GM19238 (cell line): ENCODE measurements at regions not wholly inside any gene's neighbourhood (a gene's known extent, or its start where the extent isn't known, plus 50 kb on each side); places are given as distances from the start of the nearest gene placed in this dataset.

Source experiments
- DNase-seq: peaks from one replicate; pipeline ENCODE4 v3.0.0; 2011; ENCODE audit warnings: low spot score; ENCODE audit not compliant: insufficient read length

DNA sequence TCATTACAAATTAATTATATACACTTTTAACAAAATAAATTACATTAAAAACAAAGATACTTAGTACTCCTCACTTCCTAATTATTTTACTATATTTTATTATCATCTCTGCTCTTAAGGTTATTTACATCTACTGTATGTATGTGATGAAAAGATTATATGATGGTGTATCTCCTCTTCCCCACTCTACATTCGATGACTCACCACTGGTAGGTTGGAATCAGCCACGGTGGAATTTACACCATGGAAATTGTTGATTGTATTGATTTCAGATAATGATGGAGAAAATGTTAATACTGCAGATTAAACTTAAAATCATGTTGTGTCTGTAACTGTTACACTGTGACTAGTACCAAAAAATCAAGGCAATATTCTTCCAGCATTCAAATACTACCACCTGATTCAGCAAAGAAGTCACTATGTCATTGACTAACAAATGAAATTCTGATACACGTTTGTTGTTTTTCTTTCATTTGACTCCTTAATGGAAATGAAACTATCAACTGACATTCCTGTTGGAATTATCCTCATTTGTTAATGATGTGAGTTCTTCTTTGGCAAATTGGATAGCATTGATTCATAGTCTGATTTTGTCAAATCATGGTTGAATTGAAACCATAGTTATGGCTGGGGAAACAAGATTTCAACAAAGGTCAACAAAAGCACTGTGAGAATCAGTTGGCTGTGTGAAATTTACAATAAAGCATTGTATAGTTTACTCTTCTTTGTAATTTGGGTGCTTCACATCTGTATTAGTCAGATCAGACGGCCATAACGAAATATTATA, 69.0 kb upstream of the NLK start:
- no peak for DNase-seq

DNA sequence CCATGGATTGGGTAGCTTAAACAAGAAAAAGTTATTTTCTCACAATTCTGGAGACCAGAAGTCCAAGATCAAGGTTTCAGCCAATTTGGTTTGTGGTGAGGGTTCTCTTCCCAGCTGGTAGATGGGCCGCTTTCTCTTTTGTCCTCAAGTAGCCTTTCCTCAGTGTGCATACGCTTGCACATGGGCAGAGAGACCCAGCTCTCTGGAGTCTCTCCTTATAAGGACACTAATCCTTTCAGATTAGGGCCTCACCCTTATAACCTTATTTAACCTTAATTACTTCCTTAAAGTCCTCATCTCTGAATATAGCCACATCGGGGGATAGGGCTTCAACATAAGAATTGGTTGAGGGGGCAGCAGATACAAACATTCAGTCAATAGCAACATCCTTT, 68.4 kb upstream of the NLK start:
- no peak for DNase-seq

DNA sequence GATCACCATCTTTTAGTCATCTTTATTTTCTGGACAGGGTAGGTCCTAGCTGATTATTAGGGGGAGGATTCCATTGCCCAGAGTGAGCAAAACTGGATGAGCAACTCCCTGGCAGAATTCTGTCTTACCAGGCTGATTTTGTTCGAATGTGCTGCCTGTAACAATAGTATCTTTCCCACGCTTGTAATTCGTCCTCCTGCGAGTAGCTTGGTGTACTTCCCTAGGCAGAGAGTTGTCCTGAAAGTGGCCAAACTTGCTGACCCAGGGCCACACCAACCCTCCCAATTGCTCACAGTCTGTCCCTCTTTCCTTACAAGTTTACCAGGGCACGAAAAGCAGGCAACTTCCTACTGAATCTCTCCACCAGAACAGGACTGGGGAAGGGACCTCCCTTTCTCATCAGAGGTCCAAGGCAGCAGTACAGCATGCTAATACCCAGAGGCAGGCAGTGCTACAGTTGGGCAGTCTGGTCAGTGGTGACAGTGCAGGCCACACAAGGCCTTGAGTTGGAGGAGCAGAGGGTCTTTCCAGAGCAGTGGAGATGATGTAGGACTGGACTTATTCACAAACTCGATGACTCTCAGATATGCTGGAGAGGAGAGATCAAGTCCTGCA, 67.8 kb upstream of the NLK start:
- DNase-seq = no peak

DNA sequence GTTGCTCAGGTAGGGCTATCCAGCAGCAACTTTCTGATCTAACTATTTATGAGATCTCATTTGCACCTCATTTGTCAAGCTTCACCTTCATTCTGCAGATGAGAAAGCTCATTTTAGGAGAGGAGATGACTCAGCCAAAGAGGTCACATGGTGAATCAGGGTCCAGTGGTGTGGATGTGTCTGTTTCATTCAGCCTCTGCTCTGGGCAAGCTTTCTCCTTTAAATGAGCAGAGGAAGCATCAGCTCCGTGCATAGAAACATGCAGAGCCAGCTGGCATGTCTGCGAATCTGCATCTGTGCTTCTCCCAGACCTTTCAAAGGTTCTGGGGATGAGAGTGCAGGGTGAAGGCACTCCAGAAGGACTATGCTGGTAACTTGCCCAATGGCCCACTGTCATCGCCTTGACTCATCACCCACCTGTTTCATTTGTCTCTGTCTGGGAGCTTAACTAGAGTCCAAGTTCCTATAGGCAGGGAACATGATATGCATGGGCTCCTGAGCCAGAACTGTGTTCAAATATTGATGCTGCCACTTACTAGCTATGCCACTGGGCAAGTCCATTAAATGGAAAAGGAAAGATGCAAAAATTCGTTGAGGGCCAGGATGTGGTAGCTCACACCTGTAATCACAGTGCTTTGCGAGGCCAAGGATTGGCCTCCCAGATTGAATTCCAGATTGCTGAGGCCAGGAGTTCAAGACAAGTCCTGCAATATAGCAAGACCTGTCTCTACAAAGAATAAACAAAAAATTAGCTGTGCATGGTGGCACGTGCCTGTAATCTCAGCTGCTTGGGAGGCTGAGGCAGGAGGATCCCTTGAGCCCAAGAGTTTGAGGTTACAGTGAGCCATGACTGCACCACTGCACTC, 67.1 kb upstream of the NLK start:
- DNase-seq = no peak

DNA sequence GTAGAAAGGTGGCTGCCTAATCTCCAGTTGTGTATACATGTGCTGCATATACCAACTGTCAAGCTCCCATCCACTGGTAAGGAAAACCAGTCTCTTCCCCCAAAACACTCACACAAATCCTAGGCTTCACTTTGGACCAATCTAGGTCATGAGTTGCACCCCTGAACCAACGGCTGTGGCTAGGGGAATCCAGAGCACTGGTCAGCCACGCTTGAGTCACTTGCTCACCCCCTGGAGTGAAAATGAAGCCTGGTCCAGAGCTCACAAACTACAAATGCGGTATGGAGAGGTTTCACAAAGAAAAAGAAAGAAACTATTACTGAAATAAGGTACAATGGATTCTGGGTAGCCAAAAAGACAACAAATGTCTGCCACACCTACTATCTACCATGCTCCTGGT, 66.1 kb upstream of the NLK start:
- no peak for DNase-seq

DNA sequence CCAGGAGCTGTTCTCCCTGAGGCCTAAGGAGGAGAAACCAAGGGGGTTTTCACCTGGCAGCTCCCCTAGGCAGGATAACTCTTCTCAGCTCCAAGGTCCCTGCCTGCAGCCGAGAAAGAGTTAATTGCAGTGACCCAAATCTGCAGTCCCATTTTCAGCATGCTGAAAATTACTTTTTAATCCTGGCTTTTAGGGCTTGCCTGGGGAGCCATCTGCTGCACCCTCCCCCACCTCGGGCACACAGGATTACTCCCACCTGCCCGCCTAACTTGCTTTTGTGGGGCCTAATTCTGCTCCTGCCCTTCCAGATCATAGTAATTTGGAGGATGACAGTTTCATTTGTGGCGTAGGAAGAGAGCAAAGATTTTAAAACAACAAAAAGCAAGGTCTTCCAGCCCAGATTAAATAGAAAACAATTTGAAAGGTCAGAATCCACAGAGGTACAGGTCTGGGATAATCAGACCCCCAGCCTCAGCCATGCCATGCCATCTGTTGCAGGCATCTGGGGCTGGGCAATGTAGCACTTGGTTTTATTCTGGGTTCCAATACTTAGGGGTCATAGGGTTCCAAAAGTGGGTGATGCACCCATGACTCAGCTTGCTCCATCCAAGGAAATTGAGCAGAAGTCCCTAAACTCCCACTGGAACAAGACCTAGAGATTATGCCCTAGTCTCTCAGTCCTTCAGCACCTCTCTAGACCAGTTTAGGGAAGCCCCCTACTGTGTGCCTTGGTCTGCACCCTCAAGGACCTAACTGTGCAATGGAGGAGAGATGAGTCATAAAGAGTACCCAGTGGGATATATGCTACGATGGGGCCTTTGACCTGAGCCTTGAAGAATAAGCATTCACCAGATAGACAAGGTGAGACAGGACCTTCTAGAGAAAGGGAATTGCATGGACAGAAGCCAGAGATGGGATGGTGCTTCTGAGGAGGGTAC, 64.5 kb upstream of the NLK start:
- DNase-seq = no peak

DNA sequence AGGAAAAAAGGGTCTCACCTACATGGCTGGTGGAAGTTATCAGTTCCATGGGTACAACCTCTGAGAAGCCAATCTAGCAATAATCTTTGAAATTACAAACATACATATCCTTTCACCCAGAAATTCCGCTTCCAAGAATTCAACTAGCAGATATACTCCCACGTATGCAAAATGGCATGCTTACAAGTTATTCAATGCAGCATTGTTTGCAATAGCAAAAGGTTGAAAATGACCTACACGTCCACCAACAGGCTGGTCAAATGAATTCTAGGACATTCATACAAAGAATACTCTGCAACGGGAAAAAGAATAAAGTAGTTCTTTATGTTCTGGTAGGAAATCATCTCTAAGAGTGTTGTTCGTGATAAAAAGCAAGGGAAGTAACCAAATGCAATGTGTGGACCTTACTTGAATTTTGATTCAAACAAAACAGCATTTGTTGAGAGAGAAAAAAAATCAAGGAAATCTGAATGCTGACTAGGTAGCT, 63.7 kb upstream of the NLK start:
- no peak for DNase-seq

DNA sequence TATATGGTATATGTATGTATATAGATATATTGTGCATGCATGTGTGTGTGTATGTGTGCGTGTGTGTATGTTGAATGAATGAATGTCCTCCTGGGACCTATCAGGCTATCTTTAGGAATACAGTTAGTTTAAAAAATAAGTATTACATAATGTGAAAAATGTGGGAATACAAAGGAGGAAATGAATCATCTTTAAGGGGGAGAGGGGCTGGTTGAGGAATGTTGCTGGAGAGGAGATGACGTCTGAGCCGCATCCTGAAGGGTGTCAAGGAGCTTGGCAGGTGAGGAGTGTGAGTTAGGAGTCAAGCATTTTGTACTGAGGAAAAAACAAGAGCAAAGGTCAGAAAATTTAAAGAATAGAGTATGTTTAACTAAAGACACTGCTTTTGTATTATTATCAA, 62.4 kb upstream of the NLK start:
- DNase-seq = no peak

DNA sequence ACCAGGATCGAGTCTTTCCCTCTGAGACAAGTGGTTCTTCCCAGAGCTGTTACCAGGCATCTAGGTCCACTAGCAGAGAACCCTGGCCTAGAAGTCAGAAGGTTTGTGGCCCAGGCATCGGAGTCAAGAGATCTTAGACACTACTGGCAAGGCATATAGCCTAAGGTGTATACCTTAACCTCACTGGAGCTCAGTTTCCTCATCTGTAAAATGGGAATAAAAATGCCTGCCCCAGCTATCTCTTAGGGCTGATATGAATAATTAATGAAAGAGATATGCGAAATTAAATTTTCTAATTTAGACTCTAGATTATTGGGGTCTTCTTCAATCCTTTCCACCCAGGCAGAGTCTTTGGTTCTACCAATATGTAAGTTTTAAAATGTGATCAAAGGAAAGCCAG, 60.5 kb upstream of the NLK start:
- no peak for DNase-seq

DNA sequence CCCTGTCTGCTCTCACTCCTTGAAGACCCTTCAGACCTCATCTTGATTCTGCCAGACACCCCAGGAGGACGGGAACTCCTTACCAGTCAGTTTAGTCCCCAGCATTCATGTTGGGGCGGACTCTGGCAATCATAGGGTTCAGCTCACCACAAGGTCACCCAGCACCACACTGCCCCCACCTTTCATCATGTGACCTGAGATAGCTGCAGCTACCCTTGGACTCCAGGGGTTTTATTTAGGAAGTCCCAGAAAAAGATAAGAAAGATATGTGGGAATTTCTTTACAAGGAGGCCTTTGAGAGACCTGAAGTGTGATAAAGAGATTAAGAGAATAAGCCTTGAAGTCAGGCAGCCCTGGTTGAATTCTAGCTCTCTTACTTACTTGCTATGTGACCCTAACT, 59.8 kb upstream of the NLK start:
- no peak for DNase-seq

DNA sequence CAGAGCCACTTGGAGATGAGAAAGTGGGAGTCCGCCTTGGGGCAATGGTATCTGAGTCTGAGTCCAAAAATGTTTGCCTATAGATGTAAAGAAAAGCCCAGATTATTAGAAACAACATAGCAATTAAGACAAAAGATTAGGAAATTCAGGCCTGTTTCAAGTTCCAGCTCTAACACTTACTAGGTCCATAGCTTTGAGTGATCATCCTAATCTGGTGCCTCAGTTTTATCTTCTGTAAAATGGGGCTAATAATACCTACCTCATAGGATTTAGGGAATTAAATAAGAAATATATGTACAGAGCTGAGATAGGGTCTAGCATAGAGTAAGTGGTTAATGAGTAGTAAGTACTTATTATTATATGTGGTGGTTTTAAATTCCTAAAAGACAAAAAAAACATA, 58.6 kb upstream of the NLK start:
- no peak for DNase-seq

DNA sequence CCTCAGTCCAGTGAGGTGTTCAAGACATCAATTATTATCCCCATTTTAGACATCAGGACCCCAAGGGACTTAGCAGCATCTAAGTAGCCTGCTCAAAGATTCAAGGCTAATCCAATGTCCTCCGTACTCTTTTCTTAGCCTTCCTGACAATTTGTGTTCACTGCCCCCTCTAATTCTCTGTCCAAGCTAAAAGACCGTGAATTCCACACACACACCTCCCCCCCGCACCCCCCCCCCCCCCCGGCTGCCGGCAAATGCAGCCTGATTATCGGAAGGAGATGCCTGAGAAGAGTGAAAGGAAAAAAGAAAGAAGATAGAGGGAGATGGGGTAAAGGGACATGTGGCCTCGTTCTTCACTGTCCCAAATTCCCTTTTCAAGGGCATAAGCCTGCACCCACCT, 58.1 kb upstream of the NLK start:
- DNase-seq = no peak

DNA sequence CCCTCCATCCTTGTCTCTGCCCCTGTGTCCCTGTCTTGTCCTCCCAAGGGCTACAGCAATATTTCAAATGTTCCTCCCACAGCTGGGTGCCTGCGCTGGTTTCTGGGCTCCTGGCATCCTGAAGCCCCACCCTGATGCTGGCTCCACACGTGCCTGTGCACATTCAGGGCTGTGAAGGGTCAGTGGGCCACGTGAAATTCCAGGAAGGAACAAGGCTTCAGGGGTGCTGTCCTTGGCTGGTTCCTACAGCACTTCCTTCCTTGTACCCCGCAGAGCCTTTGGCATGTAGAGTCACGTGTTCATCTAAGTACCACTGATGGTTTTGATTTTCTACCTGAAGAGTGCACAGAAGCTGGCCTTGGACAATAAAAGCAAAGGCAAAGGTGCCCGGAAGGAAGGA, 57.7 kb upstream of the NLK start:
- DNase-seq = no peak

DNA sequence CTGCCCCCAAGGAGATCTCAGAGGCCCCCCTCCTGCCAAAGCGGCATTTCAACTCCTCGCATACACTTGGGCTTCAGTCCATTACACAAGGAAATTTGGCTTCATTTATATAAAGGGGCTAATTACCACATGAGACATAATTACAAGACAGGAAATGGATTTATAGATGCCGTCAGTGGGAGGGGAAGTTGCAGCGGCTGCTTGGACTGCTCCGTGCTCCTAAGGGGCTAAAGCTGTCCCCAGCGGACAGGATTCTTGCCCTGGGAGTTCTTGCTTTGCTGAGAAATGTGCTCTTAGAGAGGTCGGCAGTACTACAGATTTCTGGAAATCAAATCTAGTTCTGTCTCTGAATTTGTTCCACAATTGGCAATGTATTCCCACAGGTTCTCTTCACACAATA, 57.2 kb upstream of the NLK start:
- no peak for DNase-seq

DNA sequence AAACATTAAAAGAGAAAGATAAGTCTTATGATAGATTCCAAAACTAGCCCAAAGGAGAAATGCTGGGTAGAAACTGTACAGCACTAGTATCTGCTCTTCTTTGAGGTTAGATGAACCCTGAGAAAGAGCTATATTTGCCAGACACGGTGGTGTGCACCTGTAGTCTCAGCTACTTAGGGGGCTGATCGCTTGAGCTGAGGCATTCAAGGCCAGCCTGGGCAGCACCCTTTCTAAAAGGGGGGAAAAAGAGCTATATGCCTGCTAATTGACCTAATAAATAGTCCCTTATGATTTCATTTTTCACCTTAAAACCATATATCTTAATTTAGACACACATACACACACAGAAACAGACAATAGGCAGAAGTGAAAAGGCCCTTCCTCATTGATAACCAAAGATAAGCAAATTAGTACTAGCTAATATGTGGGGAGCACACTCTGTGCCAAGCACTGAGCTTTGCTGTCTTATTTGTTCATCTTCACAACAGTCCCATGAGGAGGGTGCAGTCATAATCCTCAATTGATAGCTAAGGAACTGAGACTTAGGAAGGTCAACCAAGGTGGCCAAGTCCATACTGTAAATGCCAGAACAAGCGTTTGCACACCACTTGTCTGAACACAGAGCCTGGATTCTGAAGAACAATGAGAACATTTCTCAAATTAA, 56.6 kb upstream of the NLK start:
- DNase-seq = no peak

DNA sequence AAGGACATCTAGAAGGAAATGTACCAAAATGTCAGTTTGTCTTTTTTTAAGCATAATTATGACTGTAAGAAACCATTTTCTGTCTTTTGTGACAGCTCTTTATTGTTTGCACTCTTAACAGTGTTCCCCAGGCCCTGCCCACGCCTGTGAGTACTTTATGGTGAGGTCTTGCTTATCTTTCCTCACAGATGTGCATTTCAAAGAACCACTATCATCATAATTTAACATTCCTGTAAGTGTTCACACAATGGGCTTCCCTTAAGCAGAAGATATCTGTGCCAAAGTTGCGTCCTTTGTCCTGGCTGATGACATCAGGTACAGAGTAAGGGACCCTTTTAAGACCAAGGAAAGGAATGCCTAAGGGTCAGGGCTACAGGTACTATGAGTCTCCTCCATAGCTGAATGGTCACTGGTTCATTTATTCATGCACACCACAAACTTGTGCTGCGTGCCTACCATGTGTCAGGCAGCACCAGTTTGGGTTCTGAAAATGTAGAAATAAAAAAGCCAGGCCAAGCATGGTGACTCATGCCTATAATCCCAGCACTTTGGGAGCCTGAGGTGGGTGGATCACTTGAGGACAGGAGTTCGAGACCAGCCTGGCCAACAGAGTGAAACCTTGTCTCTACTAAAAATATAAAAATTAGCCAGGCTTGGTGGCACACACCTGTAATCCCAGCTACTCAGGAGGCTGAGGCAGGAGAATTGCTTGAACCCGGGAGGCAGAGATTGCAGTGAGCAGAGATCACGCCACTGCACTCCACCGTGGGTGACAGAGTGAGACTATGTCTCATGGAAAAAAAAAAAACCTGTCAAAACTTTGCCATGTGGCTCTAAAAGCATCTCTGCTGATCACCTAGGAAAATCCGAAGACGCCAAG, 55.4 kb upstream of the NLK start:
- DNase-seq = no peak

DNA sequence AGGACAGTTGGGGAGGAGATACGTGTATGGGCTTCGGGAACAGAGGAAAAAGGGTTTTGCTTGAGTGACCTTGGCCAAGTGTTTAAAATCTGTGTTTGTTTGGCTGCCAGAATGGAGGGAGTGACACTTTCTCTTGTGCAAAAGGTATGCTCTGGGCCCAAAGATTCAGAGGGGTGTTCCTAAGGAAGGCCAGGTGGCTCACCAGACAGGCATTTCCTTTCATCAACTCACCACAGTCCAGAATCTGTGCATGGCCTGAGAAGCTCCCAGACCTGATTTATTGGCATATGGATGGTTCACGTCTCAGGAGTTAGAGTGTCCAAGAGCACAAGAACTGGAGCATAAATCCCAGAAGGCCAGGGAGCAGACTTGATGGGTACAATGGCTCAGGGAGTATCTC, 53.4 kb upstream of the NLK start:
- DNase-seq = no peak

DNA sequence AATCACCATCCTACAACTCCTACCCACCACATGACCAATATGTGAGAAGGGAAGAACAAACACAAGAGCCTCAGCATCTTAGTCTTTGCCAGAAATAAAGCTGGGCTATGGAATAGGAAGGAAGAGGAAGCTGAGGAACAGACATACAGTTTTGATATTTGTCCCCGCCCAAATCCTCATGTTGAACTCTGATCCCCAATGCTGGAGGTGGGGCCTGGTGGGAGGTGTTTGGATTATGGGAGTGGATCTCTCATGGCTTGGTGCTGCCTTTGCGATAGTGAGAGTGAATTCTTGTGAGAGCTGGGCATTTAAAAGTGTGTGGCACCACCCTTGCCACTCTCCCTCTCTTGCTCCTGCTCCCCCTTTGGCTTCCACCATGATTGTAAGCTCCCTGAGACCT, 52.4 kb upstream of the NLK start:
- DNase-seq = no peak

DNA sequence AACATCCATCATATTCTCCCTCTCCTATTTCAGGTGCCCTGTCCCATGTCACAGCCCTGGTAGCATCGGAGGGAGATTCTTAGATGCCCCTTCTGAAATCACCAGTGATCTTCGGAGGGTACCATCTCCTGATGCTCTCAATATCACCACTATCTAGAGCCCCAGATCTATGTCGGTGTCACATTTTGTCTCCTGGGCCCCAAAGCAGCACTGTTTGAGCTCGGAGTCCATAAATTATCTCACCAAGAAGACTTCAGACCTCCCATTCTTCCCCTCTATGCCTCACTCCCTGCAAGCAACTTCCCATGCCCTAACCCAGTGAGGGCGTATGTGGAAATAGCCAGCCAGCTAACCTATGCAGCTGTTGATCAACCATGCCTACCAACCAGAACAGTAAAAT, 51.5 kb upstream of the NLK start:
- DNase-seq = no peak
